NCI-H2171 (cell line): ENCODE measurements at regions not wholly inside any gene's neighbourhood (a gene's known extent, or its start where the extent isn't known, plus 50 kb on each side); places are given as distances from the start of the nearest gene placed in this dataset.

Experiments used
- DNase-seq: peaks from one replicate; lab custom pipeline; 2025; lab: John Stamatoyannopoulos, UW

- DNase-seq: no peak
Observed at GRCh38 chr2:42918671-42919318, 126.4 kb upstream of the HAAO start.

- DNase-seq: no peak
Observed at GRCh38 chr2:42918041-42918440, 125.7 kb upstream of the HAAO start.

GRCh38 chr2:42917425-42917927 is 125.1 kb upstream of the HAAO start:
- DNase-seq: no peak

GRCh38 chr2:42916324-42916723 is 123.9 kb upstream of the HAAO start:
- no peak for DNase-seq

GRCh38 chr2:42914860-42915259 is 122.5 kb upstream of the HAAO start:
- no peak for DNase-seq

GRCh38 chr2:42914314-42914713 is 121.9 kb upstream of the HAAO start:
- DNase-seq: peak; percentile 48

GRCh38 chr2:42913280-42913878 is 121.0 kb upstream of the HAAO start:
- no peak for DNase-seq

GRCh38 chr2:42910645-42911405 is 118.4 kb upstream of the HAAO start:
- DNase-seq: no peak

- no peak for DNase-seq
Observed at GRCh38 chr2:42909966-42910365, 117.6 kb upstream of the HAAO start.

- no peak for DNase-seq
Observed at GRCh38 chr2:42908518-42909200, 116.3 kb upstream of the HAAO start.

- no peak for DNase-seq
Observed at GRCh38 chr2:42907835-42908234, 115.5 kb upstream of the HAAO start.

- peak; percentile 53 for DNase-seq
Observed at GRCh38 chr2:42906557-42907411, 114.4 kb upstream of the HAAO start.

- no peak for DNase-seq
Observed at GRCh38 chr2:42906111-42906556, 113.8 kb upstream of the HAAO start.

GRCh38 chr2:42905341-42906110 is 113.1 kb upstream of the HAAO start:
- DNase-seq: peak; percentile 72

GRCh38 chr2:42904576-42904876 is 112.1 kb upstream of the HAAO start:
- no peak for DNase-seq

GRCh38 chr2:42903821-42904575 is 111.6 kb upstream of the HAAO start:
- DNase-seq: peak; percentile 52

- no peak for DNase-seq
Observed at GRCh38 chr2:42902939-42903709, 110.7 kb upstream of the HAAO start.

- DNase-seq: no peak
Observed at GRCh38 chr2:42901076-42901640, 108.8 kb upstream of the HAAO start.

GRCh38 chr2:42900289-42900891 is 108.0 kb upstream of the HAAO start:
- DNase-seq: no peak
